ENCODE measurements at regions not wholly inside any gene's neighbourhood (a gene's known extent, or its start where the extent isn't known, plus 50 kb on each side); places are given as distances from the start of the nearest gene placed in this dataset.

GRCh38 chr20:51221791-51222408 lies 199.0 kb upstream of the KCNG1 start:
- H3K27me3 ChIP-seq (ENCODE audit: control insufficient read depth, insufficient read depth, low read length): no peaks in the 10 kb centered on the region

GRCh38 chr20:51221103-51221502 lies 198.2 kb upstream of the KCNG1 start:
- no peak for TF ChIP-seq CTCF (IDR thresholded peaks at IDR 0.05)
- Histone ChIP-seq H3K4me1 (no peaks in the 10 kb centered on the region), H3K79me2 (no peaks in the 10 kb centered on the region), H3K4me3 (ENCODE audit: low read depth, low read length) (no peak overlapping the region), H3K9ac (no peak overlapping the region), H3K9me3 (ENCODE audit: control insufficient read depth, low read length) (no peaks in the 10 kb centered on the region), H2AFZ (no peak overlapping the region), H3K27ac (no peak overlapping the region), H3K4me2 (ENCODE audit: low read length) (no peak overlapping the region), H3K36me3 (ENCODE audit: control insufficient read depth, insufficient read depth, low read length) (no peaks in the 10 kb centered on the region), H3K27me3 (ENCODE audit: control insufficient read depth, insufficient read depth, low read length) (no peaks in the 10 kb centered on the region)

More at GRCh38 chr20:51221791-51222408, 199.0 kb upstream of the KCNG1 start:
- no peaks in the 10 kb centered on the region for H3K36me3 ChIP-seq (ENCODE audit: control insufficient read depth, insufficient read depth, low read length)
- H3K4me2 ChIP-seq (ENCODE audit: low read length): peak overlapping the region; percentile 34
- H3K27ac ChIP-seq: no peak overlapping the region
- H2AFZ ChIP-seq: peak overlapping the region; percentile 38
- no peak overlapping the region for H3K9ac ChIP-seq
- no peak overlapping the region for H3K4me3 ChIP-seq (ENCODE audit: low read depth, low read length)
- no peaks in the 10 kb centered on the region for H3K9me3 ChIP-seq (ENCODE audit: control insufficient read depth, low read length)
- TF ChIP-seq CTCF (IDR thresholded peaks at IDR 0.05): no peak
- H3K4me1 ChIP-seq: no peaks in the 10 kb centered on the region
- no peaks in the 10 kb centered on the region for H3K79me2 ChIP-seq

GRCh38 chr20:51220293-51220706 lies 197.4 kb upstream of the KCNG1 start:
- no peaks in the 10 kb centered on the region for H3K79me2 ChIP-seq

GRCh38 chr20:51219544-51219943 lies 196.6 kb upstream of the KCNG1 start:
- TF ChIP-seq CTCF (IDR thresholded peaks at IDR 0.05): no peak
- no peak overlapping the region for H2AFZ ChIP-seq

More at GRCh38 chr20:51220293-51220706, 197.4 kb upstream of the KCNG1 start:
- no peaks in the 10 kb centered on the region for H3K27me3 ChIP-seq (ENCODE audit: control insufficient read depth, insufficient read depth, low read length)
- no peak overlapping the region for H3K4me3 ChIP-seq (ENCODE audit: low read depth, low read length)
- no peak overlapping the region for H3K4me2 ChIP-seq (ENCODE audit: low read length)
- H3K27ac ChIP-seq: no peak overlapping the region
- no peaks in the 10 kb centered on the region for H3K4me1 ChIP-seq
- no peak overlapping the region for H3K9ac ChIP-seq
- no peaks in the 10 kb centered on the region for H3K36me3 ChIP-seq (ENCODE audit: control insufficient read depth, insufficient read depth, low read length)
- peak; percentile 59 for TF ChIP-seq CTCF (IDR thresholded peaks at IDR 0.05)
- H3K9me3 ChIP-seq (ENCODE audit: control insufficient read depth, low read length): no peaks in the 10 kb centered on the region
- H2AFZ ChIP-seq: no peak overlapping the region

GRCh38 chr20:51218603-51219002 lies 195.7 kb upstream of the KCNG1 start:
- H3K27me3 ChIP-seq (ENCODE audit: control insufficient read depth, insufficient read depth, low read length): no peaks in the 10 kb centered on the region
- no peak overlapping the region for H3K27ac ChIP-seq
- TF ChIP-seq CTCF (IDR thresholded peaks at IDR 0.05): no peak
- no peak overlapping the region for H3K4me2 ChIP-seq (ENCODE audit: low read length)
- H3K9ac ChIP-seq: no peak overlapping the region
- H3K4me3 ChIP-seq (ENCODE audit: low read depth, low read length): no peak overlapping the region
- H3K9me3 ChIP-seq (ENCODE audit: control insufficient read depth, low read length): no peaks in the 10 kb centered on the region
- H3K79me2 ChIP-seq: no peaks in the 10 kb centered on the region
- H2AFZ ChIP-seq: no peak overlapping the region
- H3K36me3 ChIP-seq (ENCODE audit: control insufficient read depth, insufficient read depth, low read length): no peaks in the 10 kb centered on the region
- H3K4me1 ChIP-seq: no peaks in the 10 kb centered on the region

More at GRCh38 chr20:51219544-51219943, 196.6 kb upstream of the KCNG1 start:
- no peak overlapping the region for H3K27ac ChIP-seq
- no peaks in the 10 kb centered on the region for H3K4me1 ChIP-seq
- H3K4me3 ChIP-seq (ENCODE audit: low read depth, low read length): no peak overlapping the region
- H3K4me2 ChIP-seq (ENCODE audit: low read length): no peak overlapping the region
- H3K9ac ChIP-seq: no peak overlapping the region
- no peaks in the 10 kb centered on the region for H3K79me2 ChIP-seq
- H3K27me3 ChIP-seq (ENCODE audit: control insufficient read depth, insufficient read depth, low read length): no peaks in the 10 kb centered on the region
- no peaks in the 10 kb centered on the region for H3K9me3 ChIP-seq (ENCODE audit: control insufficient read depth, low read length)
- no peaks in the 10 kb centered on the region for H3K36me3 ChIP-seq (ENCODE audit: control insufficient read depth, insufficient read depth, low read length)

Data from parathyroid adenoma (tissue), 2 donors.